HG02938 (cell line): ENCODE measurements at regions not wholly inside any gene's neighbourhood (a gene's known extent, or its start where the extent isn't known, plus 50 kb on each side); places are given as distances from the start of the nearest gene placed in this dataset.
"Not testable (repeated sequence)": the region's sequence is repeated elsewhere in the genome, so short reads cannot be mapped to it uniquely, and the experiment has no call there.

Experiments used
- ATAC-seq: cut with Tn5 transposase; IDR thresholded peaks from one replicate; pipeline ENCODE4 v1.9.1; 2021; ENCODE audit warnings: mild to moderate bottlenecking, moderate library complexity; ENCODE audit not compliant: unreplicated experiment

DNA sequence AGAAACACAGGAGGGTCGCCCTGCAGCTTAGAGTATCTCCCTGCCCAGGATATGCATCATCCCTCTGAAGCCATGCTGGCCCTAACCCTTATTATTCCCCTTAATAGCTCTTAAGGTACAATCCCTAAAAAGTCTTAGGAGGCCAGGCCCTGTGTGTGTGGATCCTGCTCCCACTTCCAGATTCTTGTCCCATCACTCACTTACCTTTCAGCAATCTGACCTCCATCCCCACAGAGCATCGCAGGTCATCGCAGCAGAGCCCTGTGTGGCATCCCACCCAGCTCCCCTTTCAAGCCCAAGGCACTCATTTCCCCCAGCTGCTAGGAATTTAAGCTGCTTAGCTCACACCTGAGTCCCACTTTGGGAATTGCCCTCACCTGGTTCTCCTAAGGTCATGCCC is 223.8 kb upstream of the SMLR1 start:
- no peak for ATAC-seq

DNA sequence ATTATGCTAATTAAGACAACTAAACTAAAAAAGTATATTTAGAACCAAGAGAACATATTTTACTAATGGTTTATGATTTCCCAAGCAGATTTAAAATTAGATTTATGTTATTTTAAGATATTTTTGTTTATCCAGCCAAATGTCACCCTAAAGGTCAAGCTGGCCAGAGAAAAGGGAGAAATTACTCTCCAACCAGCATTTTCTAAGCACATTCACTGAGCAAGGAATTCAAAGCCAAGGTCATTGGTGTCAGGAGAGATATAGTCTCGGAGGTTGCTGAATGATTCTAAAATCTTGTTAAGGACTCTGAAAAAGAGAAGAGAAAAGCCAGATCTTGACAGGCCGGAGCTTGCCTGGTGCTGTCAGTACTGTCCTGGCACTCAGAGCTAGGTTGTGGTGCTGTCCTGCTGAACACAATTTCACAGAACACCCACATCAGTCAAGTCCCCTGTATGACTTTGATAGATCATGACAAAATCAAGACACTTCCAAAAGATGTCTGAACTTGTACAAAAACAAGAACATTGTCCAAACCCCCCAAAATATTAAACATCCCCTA is 222.3 kb upstream of the SMLR1 start:
- ATAC-seq = no peak

DNA sequence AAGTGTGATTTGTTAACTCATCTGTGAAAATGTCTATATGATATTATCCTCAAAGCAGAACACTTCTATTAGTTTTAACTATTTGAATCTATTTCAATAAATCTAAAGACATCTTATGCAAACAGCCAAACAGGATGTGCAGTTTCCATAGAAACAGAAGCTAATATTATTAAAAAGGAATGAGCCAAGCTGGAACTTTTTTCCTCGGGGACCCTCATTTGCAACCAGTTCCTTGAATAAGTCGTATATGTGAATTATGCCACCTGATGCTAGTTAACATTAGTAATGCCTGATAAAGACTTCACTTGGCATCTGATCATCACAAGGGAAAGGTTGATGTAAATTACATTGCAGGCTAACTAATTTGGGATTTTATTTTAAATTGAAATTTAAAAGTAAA is 216.9 kb upstream of the SMLR1 start:
- no peak for ATAC-seq

DNA sequence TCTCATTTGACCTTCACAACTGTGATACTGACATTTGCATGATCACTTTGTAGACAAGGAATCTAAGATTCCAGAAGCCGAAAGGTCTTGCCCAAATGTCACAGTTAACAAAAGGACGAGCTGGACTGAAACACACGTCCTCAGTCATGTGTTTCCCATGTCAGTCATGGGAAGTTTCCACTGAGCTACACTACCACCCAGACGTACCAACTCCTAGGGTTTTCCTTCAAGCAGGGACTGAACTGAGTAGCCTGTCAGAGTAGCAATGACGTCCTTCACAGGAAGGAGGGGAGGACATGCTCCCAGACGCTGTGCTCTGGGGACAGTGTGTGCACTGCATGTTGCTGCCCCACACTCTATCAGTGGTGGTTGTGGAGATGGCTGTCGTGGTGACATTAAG is 215.8 kb upstream of the SMLR1 start:
- no peak for ATAC-seq

DNA sequence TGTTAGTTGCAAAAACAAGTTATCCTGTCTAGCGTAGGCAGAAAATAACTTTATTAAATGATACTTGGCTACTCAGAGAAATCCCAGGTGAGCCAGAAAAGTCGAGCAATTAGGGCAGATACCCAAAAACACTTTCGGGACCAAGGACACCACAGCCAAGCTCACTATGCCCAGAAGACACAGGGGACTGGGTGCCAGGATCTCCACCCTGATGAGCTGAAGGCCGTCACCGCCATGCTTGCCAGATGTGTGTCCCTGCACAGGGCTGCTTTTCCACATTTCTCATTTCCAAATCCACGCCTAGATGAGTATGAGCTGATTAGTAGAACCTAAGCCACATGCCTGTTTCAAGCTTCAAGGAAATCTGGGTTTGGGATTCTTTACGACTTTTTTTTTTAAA is 214.0 kb upstream of the SMLR1 start:
- ATAC-seq = no peak

DNA sequence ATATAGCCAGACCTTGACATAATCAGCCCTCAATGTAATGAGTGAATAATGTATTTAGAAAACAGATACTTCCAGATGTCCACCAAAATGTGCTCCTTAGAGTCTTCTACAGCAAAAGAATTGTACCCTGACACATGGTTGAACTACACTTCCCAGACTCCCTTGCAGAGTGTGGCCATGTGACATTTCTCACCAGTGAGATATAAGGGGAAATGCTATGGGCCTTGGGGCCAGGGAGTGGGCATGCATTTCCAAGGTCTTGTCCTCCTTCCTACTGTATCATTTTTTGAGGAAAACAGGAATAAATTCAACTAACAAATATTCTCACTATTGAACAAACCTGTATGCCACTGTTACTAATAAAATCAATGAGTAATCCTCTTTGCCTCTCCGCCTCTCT is 211.4 kb upstream of the SMLR1 start:
- no peak for ATAC-seq

DNA sequence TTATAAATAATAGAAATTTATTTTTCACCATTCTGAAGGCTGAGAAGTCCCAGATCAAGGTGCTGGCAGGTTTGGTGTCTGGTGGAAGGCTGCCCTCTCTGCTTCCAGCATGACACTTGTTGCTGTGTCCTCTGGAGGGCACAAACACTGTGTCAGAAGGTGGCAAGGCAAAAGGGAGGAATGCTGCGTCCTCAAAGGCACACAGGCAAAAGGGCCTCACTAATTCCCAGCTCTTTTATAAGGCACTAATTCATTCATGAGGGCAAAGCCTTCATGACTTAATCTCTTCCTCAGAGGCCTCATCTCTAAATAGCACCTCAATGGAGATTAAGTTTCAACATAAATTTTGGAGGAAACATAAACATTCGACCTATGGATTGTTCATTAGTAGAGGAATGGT is 209.5 kb upstream of the SMLR1 start:
- ATAC-seq = no peak

DNA sequence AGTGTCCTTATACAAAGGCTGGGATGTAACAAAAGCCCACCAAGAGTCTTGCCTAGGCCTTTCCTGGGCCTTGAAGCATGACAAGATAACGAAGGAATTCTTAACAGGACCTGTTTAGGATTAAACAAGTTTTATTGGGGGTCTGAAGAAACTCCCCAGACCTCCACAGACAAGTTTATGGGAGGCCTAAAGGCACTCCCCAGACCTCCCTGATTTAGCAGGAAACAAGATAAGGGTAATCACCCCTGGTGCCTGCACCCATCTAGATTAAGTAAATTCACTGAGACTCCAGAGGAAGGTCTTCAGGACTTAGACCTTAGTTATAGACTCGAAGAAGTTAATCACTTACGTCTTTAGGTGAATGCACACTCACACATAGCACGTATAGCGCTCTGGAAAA is 208.4 kb upstream of the SMLR1 start:
- not testable (repeated sequence) for ATAC-seq

DNA sequence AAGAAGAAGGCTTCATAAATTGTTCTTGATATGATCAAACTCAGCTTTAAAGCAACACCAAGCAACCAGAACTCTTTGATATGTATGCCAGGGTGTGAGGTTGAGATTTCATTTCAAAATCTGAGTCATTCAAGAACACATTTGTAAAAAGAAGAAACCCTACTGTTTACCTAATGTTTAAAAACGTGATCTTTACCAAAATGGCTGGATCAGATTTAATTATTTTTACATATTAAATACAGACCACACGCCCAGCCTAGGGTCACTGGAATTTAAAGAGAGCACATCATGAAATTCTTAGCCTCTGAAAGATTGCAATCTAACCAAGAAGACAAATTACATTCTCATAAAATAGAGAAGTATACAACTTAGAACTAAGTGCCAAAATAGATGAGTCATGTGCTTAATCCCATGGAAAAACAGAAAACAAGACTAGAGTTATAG is 206.8 kb upstream of the SMLR1 start:
- no peak for ATAC-seq

DNA sequence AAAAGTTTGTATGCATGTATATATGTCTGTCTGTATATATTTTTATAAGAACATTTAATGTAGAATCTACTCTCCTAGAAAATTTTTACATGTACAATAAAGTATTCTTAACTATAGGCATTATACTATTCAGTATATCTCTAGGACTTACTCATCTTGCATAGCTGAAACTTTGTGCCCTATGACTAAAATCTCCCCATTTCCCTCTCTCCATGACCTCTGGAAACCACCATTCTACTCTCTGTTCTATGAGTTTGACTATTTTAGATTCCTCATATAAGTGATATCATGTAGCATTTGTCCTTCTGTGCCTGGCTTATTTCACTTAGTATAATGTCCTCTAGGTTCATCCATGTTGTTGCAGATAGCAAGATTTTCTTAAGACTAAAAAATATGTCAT is 205.1 kb upstream of the SMLR1 start:
- ATAC-seq = peak; percentile 45

DNA sequence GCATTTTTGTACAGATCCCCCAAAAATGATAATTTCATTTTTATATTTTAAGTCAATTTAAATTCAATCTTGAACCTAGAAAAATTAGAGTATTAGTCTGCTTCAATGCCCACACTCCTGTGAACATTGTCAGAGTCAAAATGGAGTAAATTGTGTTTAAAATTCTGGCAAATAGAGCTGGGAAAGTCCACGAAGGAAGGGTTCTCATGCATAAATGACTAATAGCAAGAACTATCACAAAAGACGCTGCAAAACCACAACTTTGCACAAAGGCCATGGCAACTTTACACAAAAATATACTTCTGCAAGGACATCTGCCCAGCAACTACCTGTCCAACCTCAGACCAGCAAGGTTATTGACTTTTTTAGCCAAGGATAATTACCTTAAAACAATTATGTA is 203.2 kb upstream of the SMLR1 start:
- ATAC-seq = peak; percentile 44

DNA sequence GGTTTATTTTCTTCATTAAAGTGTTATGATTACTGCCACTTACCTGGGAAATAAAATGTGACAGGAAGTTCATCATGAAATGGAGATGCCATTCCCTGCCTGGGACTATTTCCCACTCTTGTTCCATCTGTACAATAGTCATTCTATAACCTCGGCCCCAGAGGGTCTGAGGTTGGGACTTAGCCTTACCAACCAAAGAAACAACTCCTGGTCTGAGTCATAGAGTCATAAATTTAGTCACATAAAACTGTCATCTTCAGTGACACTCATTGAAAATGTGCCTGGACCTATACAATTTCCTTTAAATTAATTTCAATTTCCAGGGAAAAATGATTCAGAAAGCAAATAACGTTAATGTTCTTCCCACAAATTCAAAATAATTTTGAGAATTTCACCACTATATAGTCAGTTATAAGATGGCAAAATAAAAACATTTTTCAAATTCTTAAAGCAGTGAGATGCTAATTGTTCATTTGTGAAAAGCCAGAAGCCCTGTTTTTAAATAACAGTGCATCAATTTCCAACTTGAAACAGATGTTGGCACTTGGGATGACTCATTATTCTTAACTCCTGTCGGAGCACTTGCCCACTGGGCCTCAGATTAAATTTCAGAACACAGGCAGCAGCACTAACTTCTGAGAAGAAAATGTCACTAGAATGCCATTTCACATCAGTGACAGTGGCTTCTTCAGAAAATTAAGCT is 201.2 kb upstream of the SMLR1 start:
- ATAC-seq = peak; percentile 83

DNA sequence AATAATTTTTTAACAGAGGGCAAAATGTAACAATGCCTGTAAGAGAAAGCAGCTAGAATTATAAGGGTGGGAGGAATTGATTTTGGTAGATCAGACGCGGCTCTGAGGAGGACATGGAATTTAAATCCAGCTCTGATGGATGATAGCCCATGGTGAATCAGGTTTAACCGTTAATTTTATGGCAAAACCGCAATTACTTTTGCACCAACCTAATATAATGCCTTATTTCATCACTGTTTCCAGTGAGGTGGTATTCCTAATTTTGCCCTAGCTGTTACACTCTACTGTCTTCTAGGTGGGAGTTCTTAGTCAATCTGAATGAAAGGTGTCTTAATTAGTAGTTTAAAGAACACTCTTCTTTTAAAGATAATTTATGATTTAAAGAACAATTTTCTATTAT is 198.3 kb upstream of the SMLR1 start:
- no peak for ATAC-seq

DNA sequence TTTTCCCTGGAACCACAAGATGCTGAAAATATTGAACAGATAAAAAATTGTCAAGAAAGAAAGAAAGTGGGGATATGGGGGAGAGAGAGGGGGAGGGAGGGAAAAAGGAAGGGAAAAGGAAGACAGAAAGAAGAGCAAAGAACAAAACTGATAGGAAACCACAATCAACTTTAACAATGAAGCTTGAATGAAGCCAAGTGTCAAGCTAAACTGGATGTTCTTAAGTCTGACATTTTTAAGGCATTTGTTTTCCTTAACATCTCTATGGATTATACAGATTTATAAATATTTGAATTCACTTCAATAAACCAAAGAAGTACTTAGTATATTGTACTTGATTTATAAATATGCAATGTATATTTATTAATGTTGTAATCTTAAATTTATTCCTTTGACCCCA is 197.6 kb upstream of the SMLR1 start:
- ATAC-seq = no peak

DNA sequence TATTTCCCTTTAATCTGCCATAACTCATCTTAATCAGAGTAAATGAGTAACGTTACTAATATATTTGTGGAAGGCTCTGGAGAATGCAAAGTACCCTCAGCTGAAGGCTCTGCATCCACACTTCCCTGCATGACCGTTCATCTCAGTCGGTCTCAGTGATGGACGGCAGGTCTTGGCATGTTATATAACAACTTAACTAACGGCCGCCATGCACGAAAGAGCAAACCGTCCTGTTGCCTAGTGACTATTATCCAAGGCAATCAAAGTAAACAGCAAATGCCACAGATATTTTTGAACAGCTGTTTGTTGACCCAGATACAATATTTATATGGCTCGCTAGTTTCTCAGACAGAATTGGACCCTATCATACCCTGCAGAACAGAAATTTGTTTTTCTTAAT is 194.9 kb upstream of the SMLR1 start:
- ATAC-seq = no peak

DNA sequence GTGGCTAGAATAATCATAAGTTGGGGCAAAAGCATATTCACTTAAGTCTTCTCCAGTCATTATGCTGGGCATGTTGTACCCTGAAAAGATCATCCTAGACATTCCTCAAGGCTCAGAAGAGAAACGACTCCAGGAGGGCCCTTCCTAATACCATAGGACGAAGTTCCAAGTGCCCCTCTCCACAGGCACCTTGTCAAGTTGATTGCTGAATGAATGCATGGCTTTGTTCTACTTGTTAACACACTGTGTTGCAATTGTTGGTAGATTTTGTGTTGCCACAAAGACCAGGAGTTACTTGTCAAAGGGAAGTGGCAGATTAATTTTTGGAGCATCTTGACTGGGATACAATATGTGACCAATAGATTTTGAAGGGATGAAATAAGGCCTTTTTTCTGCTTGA is 194.3 kb upstream of the SMLR1 start:
- ATAC-seq = no peak

DNA sequence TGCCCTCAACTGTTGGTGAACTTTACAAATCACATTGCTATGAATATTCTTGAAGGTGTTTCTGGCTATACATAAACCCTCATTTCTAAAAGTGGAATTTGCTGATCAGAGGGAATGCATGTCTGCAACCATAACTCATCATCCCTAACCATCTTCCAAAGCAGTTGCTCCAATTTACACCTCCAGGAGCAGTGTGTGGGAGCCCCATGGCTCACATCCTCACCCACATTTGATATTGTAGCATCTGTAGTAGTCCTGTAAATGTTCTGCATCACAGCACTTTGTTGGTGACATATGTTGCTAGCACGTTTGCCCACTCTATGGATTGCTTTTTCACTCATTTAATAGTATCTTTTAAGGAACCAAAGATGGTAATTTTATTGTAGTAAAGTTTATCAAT is 183.8 kb upstream of the SMLR1 start:
- no peak for ATAC-seq

DNA sequence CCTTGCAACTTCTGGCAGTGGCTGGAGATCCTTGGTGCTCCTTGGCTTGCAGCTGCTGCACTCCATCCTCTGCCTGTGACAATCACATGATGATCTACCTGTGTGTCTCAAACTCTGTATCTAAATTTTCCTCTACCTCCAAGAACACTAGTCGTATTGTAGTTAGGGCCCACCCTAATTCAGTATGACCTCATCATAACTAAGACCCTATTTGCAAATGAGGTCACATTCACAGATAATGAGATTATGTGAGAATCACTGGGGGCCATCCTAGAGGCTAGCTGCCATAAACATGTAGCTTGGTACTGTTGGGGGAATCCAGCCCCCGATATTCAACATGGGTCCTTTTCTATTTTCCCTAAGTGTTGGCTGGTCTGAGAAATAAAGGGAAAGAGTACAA is 183.0 kb upstream of the SMLR1 start:
- ATAC-seq = no peak

DNA sequence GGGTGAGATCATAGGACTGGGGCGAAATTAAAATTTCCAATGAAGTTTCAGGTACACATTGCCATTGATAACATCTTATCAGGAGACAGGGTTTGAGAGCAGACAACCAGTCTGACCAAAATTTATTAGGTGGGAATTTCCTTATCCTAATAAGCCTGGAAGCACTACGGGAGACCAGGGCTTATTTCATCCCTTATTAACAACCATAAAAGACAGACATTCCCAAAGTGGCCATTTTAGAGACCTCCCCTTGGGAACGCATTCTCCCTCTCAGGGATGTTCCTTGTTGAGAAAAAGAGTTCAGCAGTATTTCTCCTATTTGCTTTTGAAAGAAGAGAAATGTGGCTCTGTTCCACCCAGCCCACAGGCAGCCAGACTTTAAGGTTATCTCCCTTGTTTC is 182.4 kb upstream of the SMLR1 start:
- ATAC-seq = not testable (repeated sequence)

DNA sequence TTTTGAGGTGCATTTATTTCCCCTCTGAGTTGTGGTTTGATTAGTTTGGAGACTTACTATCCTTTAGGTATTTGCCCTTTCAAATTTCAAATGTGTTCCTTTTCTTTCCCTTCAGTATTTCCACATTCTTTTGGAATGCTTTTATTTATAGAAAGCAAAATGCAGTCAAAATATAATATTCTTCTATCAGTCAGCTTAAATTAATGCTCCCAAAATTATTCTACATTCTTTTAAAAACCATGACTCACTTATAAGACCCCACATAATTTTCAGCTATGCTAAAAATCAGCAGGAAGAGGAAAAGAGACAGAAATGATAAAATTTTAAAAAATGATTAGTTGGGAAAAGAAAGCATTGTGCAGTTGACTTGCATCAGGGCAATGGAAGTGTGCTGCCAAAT is 180.0 kb upstream of the SMLR1 start:
- ATAC-seq = no peak

DNA sequence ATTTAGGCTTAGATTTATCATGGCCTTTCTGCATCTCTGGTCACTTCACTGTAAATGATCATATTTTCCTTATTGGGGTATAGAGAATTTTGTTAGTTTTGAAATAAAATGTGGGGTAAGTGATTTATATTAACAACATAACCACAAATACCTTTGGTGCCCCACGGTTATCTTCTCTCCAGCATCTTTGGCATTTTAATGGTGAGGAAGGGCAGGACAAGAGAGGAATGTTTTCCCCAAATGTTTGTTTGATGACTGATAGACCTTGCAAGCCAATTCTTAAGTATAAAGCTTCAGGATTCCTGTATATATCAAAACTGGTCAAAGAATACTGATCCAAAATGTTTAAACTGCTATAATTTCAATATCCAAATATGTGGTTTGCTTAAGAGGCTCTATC is 171.6 kb upstream of the SMLR1 start:
- no peak for ATAC-seq

DNA sequence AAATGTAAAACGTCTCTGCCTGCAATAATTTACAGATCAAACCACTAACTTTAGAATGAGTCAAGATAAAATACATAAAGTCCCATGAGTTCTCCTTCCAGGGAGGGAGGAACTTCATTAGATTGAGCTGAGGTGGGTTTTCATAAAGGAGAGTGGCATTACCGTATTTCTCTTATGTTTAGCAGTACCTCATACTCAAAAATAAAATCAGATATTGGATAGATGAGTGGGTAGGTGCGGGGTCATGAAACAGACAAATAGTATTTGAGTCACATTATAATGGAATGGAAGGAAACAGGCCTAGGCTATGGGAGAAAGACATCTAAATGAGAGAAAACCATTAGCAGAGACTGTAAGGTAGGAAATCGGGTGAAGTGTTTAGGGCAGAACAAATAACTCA is 166.1 kb upstream of the SMLR1 start:
- no peak for ATAC-seq

DNA sequence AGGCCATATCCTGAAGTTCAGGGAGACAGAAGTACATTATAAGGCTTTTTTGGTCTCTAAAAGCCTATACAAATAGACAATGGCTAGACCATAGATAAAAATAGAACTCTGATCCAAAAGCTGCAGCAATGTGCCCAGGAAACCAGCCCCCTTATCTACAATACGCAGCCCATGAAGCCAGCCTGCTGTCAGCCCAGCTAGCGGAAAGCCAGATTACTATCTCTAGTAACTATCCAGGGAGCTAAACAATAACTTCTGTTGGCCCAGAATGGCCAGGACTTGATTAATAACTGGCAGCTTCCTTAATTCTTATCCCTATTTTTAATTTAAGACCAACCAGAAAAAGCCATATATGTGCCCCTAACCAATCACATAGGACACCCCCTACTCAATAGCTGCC is 160.4 kb upstream of the SMLR1 start:
- ATAC-seq = no peak
